ENCODE measurements at regions not wholly inside any gene's neighbourhood (a gene's known extent, or its start where the extent isn't known, plus 50 kb on each side); places are given as distances from the start of the nearest gene placed in this dataset.
"Not testable (repeated sequence)": the region's sequence is repeated elsewhere in the genome, so short reads cannot be mapped to it uniquely, and the experiment has no call there.

DNA sequence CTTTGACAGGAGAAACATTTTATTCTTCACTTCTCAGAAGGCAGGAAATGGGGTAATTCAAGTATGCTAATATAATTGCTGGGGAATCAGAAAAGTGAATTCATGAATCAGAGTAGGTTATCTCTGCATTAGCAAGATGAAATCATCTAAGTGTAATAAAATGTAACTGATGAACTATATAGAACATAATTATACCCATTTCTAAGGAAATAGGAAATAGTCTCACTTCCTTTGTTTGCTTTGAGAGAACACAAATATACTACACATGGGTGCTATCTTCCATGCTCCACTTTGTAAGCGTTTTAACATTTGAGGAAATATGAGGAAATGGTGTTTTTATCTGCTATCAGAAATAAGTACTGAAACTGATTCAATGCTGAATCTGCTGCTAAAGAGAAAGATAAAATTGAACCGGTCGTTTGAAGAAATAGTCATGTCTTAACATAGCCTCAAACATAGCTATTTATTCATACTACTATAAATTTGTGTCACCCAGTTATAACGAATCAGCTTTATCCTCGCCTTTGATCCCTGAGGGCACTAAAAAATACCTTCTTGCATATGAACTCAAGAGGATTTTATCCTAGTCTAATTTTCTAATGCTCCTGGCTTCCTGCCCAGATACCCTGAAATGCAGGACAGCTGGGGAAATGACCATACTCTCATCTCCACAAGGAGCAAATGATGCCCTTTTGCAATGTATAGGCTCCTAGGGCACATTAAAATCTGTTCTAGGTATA lies 696.0 kb downstream of the C12orf50 start:
- DNase-seq (ENCODE audit: low spot score) = no peak

DNA sequence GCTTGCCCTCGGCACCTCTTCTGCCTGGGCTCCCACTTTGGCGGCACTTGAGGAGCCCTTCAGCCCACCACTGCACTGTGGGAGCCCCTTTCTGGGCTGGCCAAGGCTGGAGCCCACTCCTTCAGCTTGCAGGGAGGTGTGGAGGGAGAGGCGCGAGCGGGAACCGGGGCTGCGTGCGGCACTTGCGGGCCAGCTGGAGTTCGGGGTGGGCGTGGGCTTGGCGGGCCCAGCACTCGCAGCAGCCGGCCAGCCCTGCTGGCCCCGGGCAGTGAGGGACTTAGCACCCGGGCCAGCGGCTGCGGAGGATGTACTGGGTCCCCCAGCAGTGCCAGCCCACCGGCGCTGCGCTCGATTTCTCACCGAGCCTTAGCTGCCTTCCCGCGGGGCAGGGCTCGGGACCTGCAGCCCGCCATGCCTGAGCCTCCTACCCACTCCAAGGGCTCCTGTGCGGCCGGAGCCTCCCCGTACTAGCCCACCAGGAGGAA lies 699.1 kb downstream of the C12orf50 start:
- DNase-seq (ENCODE audit: low spot score) = not testable (repeated sequence)

DNA sequence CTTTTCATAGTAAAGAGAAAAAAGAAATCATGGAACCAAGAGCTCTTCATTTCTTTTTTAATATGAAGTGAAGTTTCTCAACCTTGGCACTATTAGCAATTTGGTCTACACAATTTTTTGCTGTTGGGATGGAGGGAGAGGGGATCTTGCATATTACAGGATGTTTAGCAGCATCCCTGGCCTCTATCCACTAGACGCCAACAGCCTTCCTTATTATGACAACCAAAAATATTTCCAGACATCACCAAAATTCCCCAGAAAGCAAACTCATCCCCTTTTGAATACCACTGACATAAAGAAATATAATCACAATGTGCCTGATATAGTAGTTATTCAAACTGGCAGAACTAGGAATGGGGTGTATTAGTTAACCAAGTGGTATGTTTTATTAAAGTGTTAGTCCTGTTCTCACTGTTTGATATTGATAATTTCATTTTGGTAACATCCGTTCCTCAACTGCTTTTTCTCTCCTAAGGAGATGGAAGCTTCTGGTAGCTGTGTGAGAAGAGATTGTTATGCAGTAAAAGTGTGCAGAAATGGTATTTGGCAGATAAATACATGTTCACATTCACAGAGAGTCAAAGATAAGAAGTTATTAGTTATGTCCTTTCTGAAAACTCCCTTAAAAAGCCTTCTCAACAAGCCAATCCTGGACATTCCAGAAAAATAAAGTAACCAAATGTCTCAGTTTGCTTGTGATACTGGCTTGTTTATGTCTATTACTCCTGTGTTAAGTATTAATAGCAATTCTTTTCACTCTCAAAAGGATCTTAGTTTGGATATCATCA lies 699.9 kb downstream of the C12orf50 start:
- DNase-seq (ENCODE audit: low spot score) = no peak

DNA sequence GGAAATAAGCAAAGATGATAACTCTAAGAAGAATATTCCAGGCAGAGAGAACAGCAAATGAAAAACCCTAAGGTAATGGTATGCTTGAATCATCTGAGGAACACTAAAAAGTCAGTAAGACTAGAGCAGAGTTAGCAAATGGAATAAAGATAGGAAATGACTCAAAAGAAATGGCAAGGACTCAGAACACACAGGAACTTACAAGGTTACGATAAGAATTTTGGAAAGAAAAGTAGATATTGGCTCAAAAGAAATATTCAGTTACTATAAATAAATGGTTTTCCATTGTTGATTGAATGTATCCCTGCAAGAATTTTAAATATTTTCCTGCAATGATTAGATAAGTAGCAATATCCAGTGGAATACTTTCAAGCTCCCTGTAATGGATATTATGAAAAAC lies 705.8 kb downstream of the C12orf50 start:
- no peak for DNase-seq (ENCODE audit: low spot score)

DNA sequence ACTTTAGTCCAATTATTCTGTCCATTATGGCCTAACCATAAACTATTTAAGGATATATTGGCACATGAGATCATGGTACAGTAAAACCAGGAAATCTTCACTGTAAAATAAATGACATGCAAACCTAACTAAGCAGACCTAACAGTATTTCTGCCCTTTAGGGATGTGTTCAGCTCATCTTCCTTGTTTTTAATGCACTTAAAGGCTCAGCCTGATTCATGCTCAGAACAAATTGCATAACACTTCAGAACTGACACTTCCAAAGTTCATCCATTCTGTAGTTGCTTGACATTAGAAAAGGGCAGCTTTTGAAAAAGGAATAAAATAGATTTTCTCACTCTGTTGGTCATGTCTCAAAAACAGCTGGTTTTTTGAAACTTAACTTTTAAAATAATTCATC lies 708.5 kb downstream of the C12orf50 start:
- DNase-seq (ENCODE audit: low spot score) = no peak

DNA sequence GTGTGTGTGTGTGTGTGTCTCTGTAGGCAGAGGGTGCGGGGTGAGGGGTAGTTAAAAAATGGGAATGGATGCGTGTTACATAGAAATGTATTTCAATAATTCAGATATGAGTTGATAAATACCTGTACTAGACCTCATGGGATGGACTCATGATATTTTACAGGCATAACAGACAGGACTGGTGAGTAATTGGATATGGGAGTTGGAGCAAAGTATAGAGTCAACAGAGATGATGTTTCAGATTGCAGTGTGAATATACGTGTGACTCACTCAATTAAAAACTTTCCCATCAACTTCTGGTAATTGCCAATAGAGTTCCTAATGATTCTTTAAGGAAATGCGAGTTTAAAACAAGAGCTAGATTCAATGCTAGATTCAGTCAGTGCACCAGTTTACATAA lies 711.9 kb downstream of the C12orf50 start:
- no peak for DNase-seq (ENCODE audit: low spot score)

DNA sequence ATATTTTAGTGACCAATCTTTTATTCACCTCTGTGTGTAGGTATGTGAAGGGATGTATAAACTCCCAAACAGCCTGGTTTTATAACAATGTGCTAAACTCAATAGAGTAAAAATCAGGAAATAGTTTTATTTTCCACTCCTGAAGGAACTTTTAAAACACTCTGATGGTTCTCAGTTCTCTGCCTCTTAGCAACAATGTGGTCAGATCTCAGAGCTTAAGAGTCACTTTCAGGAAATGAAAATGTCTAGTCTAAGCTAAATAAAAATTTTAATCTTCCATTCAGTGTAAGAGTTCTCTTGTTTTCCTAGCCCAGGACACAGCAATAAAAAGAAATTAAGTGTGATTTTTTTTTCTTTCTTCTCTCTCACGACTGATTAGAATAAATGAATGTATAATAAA lies 718.0 kb downstream of the C12orf50 start:
- peak; percentile 10 for DNase-seq (ENCODE audit: low spot score)

DNA sequence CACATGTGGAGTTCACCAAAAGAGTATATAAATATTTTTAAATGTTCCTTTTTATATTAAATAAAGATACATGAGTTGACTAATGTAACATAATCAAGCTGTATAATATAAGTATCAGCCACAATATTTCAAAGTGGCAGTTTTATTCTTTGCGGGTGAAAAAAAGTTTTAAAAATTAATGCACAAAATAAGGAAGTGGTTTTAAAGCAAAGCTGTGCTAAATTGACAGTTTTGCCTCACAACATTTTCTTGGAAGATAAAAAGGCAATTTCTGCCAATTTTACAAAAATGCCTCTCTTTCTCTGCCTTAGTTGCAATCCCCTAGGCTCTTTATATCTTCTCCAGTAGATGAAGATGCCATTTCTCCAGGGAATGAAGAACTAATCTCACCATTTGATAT lies 719.1 kb downstream of the C12orf50 start:
- peak; percentile 6 for DNase-seq (ENCODE audit: low spot score)

DNA sequence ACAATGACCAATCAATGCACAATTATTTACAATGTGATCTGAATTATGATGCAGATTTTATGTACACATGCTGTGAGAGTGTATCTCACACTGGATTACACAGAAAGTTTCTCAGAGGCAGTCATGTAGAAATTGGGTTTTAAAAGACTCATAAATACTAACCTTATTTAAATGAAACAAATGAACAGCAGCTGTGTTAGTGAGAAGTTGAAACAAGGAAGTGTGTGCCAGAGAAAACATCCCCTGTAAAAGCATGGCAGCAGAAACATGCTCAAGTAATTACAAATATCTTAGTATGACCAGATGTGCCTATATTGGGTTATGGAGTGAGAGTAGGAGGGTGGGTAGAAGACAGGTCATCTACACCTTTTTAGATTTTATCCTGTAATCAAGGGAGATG lies 723.7 kb downstream of the C12orf50 start:
- peak; percentile 35 for DNase-seq (ENCODE audit: low spot score)

DNA sequence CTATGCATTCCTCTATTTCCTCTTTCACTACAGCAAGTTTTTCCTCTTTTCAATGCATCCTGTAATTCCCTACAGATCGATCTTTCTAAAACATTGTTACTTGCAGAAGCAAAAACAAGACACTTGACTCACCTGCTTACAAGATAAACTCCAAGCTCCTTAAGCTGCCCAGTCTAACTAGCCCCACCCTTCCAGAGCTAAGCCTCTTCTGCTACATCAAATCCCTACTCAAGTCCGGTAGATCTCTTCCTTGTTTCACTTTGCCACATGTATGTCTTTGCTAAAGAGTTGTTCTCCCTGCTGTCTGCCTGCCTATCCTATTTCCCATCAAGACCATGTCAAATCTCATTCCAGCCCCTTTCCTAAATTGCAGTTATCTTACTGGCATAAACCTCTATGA lies 724.8 kb downstream of the C12orf50 start:
- DNase-seq (ENCODE audit: low spot score) = peak; percentile 15

DNA sequence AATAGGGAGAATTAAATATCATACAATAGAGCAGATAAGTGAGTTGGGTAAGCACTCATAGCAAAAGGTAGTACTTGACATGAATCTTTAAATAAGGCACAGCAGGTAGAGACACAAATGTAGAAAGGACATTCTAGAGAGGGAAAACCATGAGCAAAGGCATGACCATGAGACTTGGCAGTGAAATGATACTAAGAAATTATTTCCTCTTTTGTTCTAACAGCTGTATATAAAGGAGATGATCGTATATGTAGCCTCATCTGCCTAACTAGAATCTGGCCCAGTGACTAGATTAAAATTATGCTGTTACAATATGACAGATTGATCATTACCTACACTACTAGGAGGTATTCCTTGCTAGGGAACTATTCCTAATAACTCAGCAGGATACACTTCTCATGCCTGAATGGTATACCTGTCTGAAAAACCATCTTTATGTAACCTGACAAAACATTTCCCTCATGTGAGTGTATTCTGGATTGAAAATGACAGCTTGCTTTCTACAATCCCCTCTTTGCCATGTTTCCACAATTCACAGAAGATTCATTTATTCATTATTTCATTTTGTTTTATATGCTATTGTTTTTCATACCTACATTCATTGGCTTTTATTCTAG lies 725.7 kb downstream of the C12orf50 start:
- no peak for DNase-seq (ENCODE audit: low spot score)

DNA sequence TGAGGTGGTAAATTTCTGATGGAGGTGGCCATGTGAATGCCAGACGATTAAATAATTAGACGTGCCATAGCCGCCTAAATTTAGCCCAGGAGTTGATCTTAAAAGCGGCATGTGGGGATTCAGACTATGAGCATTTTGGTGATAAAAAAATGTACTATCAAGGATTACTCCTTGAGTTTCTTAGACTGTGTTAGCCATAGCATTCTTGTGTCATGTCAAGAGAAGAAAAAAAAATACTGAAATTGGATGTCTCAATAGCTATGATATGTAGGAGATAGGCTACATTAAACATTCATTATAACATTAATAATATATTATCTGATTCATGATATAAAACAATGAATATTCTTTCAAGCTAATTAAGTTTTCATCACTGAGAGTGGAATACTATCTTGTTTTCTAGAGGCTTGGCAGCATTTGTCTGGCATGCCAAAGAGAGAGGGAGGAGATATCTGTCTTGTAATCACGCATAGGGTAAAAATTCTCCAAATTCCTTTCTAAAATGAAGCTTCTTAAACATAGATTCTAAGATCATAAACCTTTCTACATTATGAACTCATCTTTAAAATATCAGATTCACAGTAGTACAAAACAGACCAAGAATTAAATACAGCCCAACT lies 727.0 kb downstream of the C12orf50 start:
- no peak for DNase-seq (ENCODE audit: low spot score)

DNA sequence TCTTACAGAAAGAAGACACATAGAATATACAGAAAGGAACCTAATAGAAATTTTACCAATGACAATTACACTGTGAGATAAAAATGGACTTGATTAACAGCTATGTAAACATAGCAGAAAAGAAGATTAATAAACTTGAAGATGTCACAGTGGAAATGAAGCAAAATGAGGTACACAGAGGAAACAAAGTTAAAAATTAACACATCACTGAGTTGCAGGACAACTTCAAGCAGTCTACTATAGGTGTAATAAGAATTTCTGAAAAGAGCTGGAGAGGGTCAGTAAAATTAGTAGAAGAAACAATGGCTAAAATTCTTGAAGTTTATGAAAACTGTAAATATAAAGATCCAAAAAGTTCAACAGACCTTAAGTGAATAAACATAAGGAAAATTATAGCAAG lies 738.7 kb downstream of the C12orf50 start:
- no peak for DNase-seq (ENCODE audit: low spot score)

DNA sequence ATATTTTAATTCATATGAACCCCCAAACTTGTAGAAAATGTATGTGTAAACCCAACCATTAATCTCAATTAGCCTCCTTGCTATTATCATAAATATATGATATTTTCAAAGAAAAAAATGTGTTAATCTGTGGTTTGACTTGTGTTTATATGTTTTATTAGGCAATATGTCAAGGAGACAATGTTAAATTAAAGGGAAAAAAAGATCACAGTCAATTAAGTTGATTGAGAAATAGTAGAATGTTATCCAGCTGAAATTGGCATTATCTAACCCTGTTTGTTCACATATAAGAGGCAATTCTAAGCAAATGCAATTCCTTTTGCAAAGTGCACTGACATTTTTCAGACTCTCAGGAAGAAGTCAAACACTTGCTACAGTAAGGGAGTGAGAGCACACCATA lies 745.3 kb downstream of the C12orf50 start:
- no peak for DNase-seq (ENCODE audit: low spot score)

DNA sequence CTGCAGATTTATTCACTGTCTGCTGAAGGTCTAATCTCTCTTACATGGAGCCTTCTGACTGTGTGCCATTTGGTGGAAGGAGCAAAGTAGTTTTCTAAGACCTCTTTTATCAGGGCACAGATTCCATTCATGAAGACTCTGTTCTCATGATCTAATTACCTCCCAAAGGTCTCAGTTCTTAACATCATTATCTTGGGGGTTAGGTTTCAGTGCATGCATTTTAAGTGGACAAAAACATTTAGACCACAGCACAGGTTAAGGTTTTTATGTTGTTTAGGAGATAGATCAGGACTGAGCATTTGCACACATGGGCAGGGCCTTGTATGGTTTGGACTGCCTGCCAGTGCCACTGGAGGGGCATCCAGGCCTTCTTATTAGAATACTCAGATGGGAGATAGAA lies 746.1 kb downstream of the C12orf50 start:
- no peak for DNase-seq (ENCODE audit: low spot score)

DNA sequence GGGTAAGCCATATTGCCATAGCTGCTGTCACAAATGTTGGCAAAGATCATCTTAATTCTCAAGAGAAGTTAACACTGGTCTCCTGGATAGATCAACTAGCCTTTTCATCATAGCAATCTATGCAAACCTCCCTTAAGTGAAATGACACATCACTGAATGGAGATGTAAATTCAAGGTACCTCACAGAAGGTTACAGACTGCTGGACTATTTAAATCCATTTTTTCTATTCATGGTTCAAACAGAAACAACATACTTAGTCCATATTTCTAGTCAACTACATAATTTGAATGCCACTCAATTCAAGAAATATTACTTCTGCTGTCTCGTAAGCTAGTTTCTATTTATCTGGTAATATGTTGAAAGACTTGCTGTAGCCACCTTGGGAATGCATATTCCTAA lies 748.3 kb downstream of the C12orf50 start:
- peak; percentile 12 for DNase-seq (ENCODE audit: low spot score)

DNA sequence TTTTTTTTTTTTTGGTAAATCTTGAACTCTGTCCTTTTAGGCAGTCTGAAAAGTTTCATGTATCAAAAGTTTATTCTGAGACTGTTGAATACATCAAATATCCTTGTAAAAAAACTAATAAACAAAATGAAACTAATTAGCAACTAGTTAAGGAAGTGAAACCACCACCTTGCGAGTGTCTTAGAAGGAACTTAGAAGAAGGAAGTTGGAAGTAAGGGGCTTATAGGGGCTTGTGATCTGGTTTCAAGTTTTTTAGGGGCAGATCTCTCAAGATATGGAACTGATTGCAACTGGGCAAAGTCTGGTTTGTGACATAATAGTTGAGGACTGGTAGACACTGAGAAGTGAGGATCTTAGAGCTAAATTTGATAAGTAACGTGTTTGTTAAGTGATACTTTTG lies 748.8 kb downstream of the C12orf50 start:
- peak; percentile 82 for DNase-seq (ENCODE audit: low spot score)

DNA sequence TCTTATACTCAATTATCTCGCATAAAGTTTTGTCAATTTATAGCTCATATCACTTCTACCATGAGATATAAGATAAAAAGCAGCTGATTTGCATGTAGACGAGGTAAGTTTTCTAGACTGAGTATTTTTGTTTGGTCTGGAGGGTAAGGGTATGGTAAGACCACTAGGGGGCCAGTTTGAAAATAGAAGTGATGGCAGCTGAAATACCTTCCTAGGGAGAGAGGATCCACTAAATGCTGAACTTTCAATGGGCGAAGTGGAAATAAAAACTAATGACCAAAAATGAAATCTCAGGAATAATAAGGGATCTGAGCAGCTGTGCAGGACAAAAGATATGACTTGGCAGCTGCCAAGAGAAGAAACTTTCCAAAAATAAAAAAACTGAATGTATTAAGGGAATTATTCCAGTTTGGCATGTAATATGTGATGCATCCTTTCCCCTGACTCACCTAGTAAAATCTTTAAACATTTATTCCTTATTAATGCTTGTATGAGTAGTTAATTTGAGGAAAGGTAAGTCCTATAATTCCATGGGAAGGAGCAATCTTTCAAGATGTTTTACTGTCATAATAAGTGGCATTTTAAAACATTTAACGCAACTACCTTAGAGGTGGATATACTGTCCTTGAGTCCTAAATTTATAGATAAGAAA lies 754.5 kb downstream of the C12orf50 start:
- DNase-seq (ENCODE audit: low spot score) = peak; percentile 58

DNA sequence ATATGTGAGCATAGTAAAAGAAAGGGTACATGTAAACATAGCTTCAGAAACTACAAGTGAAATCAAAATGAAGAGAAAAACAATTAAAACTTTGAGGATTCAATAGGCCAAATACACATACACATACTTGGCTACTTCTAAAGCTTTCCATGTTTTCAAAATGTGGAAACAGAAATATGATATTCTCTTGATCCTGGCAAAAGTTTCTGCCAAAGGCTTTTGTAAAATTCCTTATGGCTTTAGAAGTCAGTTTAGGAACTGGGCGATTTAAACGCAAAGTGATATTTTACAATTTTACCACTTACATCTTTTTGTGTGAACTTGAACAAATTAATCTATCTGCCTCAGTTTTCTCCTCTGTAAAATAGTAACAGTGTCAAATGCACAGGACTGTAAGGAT lies 756.4 kb downstream of the C12orf50 start:
- DNase-seq (ENCODE audit: low spot score) = no peak

DNA sequence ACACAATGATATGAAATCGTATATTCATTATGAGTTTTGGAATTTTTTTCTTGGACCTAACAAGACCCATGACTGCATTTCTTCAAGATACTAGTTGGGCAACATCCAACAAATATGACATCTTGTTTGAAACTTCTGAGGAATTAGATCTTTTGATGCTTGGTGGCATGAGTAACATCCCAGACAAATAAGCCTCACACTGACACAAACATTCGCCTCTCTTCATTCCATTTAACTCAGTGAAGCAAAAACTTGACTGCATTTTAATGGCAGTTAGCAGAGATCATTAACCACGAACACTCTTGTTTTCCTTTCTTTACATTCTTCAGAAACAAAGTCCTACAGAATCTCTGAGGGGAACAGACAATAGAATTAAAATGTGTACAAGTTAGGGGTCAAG lies 758.3 kb downstream of the C12orf50 start:
- DNase-seq (ENCODE audit: low spot score) = no peak

DNA sequence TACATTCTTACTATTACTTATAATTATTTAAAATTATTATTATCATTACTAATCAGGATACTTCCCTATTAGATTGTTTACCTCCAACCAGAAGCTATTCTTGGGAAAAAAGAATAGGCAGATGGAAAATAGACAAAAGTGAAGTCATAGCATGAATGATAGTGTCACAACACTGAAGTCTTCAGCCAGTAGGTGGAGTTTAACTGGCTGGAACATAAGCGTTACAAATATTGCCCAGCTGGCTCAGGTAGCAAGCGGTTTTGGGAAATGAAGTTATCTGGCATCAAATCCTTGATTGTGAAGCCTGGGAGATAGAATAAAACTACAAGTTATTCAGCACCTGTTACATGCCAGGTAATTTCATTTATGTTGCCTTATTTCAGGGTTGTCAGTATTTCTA lies 762.9 kb downstream of the C12orf50 start:
- DNase-seq (ENCODE audit: low spot score) = peak; percentile 30

DNA sequence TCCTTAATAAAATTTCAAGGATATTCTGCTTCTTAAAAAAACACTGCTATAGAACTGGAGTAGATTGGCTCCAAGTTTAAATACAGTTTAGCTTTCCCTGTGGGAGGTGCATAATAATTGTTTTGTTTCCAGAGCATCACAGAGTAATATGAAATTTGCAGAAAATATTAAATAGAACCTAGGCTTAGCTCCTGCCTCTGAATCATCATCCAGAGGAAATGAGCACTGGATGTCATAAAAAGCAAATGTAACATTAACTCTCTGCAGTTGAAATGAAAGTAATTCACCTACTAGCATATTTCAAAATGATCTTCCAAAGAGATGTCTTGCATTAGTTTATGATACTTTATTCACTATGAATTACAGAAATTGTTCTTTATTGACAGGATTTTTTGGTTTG lies 769.8 kb downstream of the C12orf50 start:
- DNase-seq (ENCODE audit: low spot score) = no peak

Measured in NAMALWA (cell line).